OCI-LY1 (cell line): ENCODE measurements at regions not wholly inside any gene's neighbourhood (a gene's known extent, or its start where the extent isn't known, plus 50 kb on each side); places are given as distances from the start of the nearest gene placed in this dataset.

Source experiments
- EZH2 ChIP-seq: fragments of 200-600 bp; sonication (generic), shearing (Covaris generic); IDR thresholded peaks from 2 replicates; pipeline ENCODE4 v1.8.0; 2017; ENCODE audit warnings: borderline replicate concordance, mixed run types, mild to moderate bottlenecking, antibody characterized with exemption, low read length, moderate library complexity, mixed read lengths
- TF ChIP-seq, protein P1 (sequence below): fragments of 200-600 bp; sonication (generic), shearing (Covaris generic); IDR thresholded peaks from 2 replicates; pipeline ENCODE4 v1.5.1; 2017; ENCODE audit warnings: mild to moderate bottlenecking, antibody characterized with exemption, low read length, moderate library complexity, mixed read lengths

GRCh38 chr13:59504407-59504806, 659.3 kb downstream of the DIAPH3 start:
- TF ChIP-seq, protein P1, sequence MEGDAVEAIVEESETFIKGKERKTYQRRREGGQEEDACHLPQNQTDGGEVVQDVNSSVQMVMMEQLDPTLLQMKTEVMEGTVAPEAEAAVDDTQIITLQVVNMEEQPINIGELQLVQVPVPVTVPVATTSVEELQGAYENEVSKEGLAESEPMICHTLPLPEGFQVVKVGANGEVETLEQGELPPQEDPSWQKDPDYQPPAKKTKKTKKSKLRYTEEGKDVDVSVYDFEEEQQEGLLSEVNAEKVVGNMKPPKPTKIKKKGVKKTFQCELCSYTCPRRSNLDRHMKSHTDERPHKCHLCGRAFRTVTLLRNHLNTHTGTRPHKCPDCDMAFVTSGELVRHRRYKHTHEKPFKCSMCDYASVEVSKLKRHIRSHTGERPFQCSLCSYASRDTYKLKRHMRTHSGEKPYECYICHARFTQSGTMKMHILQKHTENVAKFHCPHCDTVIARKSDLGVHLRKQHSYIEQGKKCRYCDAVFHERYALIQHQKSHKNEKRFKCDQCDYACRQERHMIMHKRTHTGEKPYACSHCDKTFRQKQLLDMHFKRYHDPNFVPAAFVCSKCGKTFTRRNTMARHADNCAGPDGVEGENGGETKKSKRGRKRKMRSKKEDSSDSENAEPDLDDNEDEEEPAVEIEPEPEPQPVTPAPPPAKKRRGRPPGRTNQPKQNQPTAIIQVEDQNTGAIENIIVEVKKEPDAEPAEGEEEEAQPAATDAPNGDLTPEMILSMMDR = no peak
- no peak for TF ChIP-seq EZH2
